ENCODE measurements at regions not wholly inside any gene's neighbourhood (a gene's known extent, or its start where the extent isn't known, plus 50 kb on each side); places are given as distances from the start of the nearest gene placed in this dataset.

DNA sequence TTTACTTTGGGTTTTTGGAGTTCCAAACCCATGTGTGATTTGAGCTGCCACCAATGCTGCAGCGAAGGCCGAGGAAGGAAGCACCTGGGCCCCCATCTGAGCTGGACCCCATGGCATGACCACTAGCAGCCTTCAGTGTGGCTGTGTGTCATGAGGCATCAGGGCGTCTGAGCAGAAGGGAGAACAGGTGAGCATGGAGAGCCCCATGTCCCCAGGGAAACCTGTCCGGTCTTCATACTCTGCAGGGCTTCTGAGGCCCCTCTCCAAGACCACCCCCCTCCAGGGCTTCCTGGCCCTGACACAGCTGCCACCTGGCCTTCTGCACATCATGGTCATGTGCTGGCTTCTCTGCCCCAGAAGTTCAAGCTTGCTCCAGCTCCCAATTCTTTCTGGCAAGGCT is 169.1 kb upstream of the CST7 start:
- TF ChIP-seq, protein P1, sequence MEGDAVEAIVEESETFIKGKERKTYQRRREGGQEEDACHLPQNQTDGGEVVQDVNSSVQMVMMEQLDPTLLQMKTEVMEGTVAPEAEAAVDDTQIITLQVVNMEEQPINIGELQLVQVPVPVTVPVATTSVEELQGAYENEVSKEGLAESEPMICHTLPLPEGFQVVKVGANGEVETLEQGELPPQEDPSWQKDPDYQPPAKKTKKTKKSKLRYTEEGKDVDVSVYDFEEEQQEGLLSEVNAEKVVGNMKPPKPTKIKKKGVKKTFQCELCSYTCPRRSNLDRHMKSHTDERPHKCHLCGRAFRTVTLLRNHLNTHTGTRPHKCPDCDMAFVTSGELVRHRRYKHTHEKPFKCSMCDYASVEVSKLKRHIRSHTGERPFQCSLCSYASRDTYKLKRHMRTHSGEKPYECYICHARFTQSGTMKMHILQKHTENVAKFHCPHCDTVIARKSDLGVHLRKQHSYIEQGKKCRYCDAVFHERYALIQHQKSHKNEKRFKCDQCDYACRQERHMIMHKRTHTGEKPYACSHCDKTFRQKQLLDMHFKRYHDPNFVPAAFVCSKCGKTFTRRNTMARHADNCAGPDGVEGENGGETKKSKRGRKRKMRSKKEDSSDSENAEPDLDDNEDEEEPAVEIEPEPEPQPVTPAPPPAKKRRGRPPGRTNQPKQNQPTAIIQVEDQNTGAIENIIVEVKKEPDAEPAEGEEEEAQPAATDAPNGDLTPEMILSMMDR (conservative IDR thresholded peaks at IDR 0.05; ENCODE audit: low read length): no peak
- TF ChIP-seq EZH2phosphoT487 (IDR thresholded peaks at IDR 0.05; ENCODE audit: borderline replicate concordance): no peak

Data from Loucy (cell line).